ENCODE measurements at regions not wholly inside any gene's neighbourhood (a gene's known extent, or its start where the extent isn't known, plus 50 kb on each side); places are given as distances from the start of the nearest gene placed in this dataset.

GRCh38 chr14:53215101-53215500 is 62.0 kb upstream of the DDHD1 start:
- TF ChIP-seq CTCF (IDR thresholded peaks at IDR 0.05; ENCODE audit: borderline replicate concordance, extremely low read depth, low read length, poor library complexity, severe bottlenecking) = no peak
- no peak for TF ChIP-seq EZH2 (IDR thresholded peaks at IDR 0.05; ENCODE audit: borderline replicate concordance, low read depth, low read length, severe bottlenecking)

Measured in DND-41 (cell line).